Osteoblast (primary cell): ENCODE measurements at regions not wholly inside any gene's neighbourhood (a gene's known extent, or its start where the extent isn't known, plus 50 kb on each side); places are given as distances from the start of the nearest gene placed in this dataset.

Experiments
- DNase-seq: peaks from one replicate; pipeline ENCODE4 v3.0.0; 2011; ENCODE audit warnings: low spot score, mixed read lengths; ENCODE audit not compliant: insufficient read length; ENCODE audit errors: missing footprints
- H2AFZ ChIP-seq: 2 replicates; pipeline ENCODE4 v1.6.0; 2011; ENCODE audit warnings: mild to moderate bottlenecking, low read length
- H3K27ac ChIP-seq: 2 replicates; pipeline ENCODE4 v1.5.1; 2011; ENCODE audit warnings: mild to moderate bottlenecking, low read depth, low read length, moderate library complexity
- H3K27me3 ChIP-seq: 2 replicates; pipeline ENCODE4 v1.6.0; 2012; ENCODE audit warnings: mild to moderate bottlenecking, control low read depth, inconsistent platforms, low read length, moderate library complexity; ENCODE audit not compliant: insufficient read depth
- H3K36me3 ChIP-seq: 2 replicates; pipeline ENCODE4 v1.5.1; 2011; ENCODE audit warnings: mild to moderate bottlenecking, low read length, control low read depth, moderate library complexity; ENCODE audit not compliant: insufficient read depth
- H3K4me1 ChIP-seq: 2 replicates; pipeline ENCODE4 v1.5.1; 2011; ENCODE audit warnings: mild to moderate bottlenecking, low read length, control low read depth, moderate library complexity; ENCODE audit not compliant: insufficient read depth
- H3K4me2 ChIP-seq: 2 replicates; pipeline ENCODE4 v1.6.0; 2011; ENCODE audit warnings: mild to moderate bottlenecking, low read length; ENCODE audit not compliant: insufficient read depth
- H3K4me3 ChIP-seq: fragments of 200-600 bp; sonication (generic); 3 replicates; pipeline ENCODE4 v1.5.1; 2012; ENCODE audit warnings: mild to moderate bottlenecking, low read length, inconsistent platforms; ENCODE audit not compliant: insufficient read depth
- H3K79me2 ChIP-seq: 2 replicates; pipeline ENCODE4 v1.6.0; 2012; ENCODE audit warnings: mild to moderate bottlenecking, low read length, control low read depth, inconsistent platforms; ENCODE audit not compliant: insufficient read depth
- H3K9me3 ChIP-seq: 2 replicates; pipeline ENCODE4 v1.5.1; 2011; ENCODE audit warnings: low read depth, low read length, control low read depth
- H4K20me1 ChIP-seq: 2 replicates; pipeline ENCODE4 v1.6.0; 2012; ENCODE audit warnings: mild to moderate bottlenecking, low read length, control low read depth; ENCODE audit not compliant: insufficient read depth
- CTCF ChIP-seq: IDR thresholded peaks from 2 replicates; pipeline ENCODE4 v1.5.1; 2011; ENCODE audit warnings: mild to moderate bottlenecking, low read depth, low read length, moderate library complexity; ENCODE audit errors: extremely low read depth

GRCh38 chr2:122219504-122219903, 464.1 kb downstream of the TSN start:
- no peaks in the 10 kb centered on the region for H3K4me1 ChIP-seq
- H3K27ac ChIP-seq: no peak overlapping the region
- no peaks in the 10 kb centered on the region for H3K27me3 ChIP-seq
- no peak overlapping the region for H2AFZ ChIP-seq
- no peaks in the 10 kb centered on the region for H3K79me2 ChIP-seq
- no peaks in the 10 kb centered on the region for H3K9me3 ChIP-seq
- DNase-seq: no peak
- no peak overlapping the region for H3K4me3 ChIP-seq
- no peaks in the 10 kb centered on the region for H4K20me1 ChIP-seq
- no peaks in the 10 kb centered on the region for H3K36me3 ChIP-seq
- no peak overlapping the region for H3K4me2 ChIP-seq
- TF ChIP-seq CTCF: no peak

DNA sequence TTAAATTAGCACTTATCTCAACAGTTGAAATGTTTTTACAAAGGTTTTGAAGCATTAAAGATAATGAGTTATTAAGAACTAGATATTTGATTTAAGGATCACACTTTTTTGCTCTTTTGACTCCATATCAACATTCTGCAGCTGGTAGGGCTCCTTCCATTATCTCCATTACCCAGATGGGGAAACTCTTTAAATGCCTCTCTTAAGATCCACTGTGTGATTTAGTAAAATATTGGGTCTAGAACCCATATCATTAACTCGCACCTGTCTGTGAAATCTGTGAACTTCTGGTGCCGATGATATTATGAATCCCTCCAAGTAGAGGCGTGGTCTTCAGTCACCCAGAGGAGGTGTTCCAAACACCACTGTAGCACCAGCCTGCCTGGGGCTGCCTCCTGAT, 466.2 kb downstream of the TSN start:
- no peak for DNase-seq
- no peaks in the 10 kb centered on the region for H4K20me1 ChIP-seq
- no peaks in the 10 kb centered on the region for H3K9me3 ChIP-seq
- no peaks in the 10 kb centered on the region for H3K79me2 ChIP-seq
- no peak for TF ChIP-seq CTCF
- H3K27me3 ChIP-seq: no peaks in the 10 kb centered on the region
- no peaks in the 10 kb centered on the region for H3K36me3 ChIP-seq
- no peak overlapping the region for H3K4me2 ChIP-seq
- H3K4me1 ChIP-seq: no peaks in the 10 kb centered on the region
- H2AFZ ChIP-seq: no peak overlapping the region
- H3K27ac ChIP-seq: no peak overlapping the region
- H3K4me3 ChIP-seq: no peak overlapping the region

GRCh38 chr2:122231296-122231695, 475.8 kb downstream of the TSN start:
- no peaks in the 10 kb centered on the region for H3K27me3 ChIP-seq

DNA sequence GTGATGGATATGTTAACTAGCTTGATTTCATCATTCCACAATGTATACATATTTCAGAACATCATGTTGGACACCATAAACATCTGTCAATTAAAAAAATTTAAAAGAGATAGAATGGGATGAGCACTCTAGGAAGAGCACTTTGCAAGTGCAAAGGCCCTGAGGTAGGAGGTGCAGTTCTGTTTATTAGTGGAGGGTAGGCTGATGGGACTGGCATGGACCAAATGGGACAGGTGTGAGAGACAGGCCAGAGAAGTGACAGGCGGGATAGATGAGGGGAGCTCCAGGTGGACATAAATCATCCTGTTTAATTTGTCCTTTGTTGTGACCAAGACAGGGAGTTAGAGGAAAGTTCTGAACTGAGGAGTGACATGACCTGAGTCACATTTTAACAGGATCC, 477.9 kb downstream of the TSN start:
- no peaks in the 10 kb centered on the region for H4K20me1 ChIP-seq
- no peaks in the 10 kb centered on the region for H3K36me3 ChIP-seq

More at GRCh38 chr2:122231296-122231695, 475.8 kb downstream of the TSN start:
- no peak for DNase-seq
- no peak overlapping the region for H3K4me3 ChIP-seq
- peaks cover 4% of the 10 kb centered on the region for H3K9me3 ChIP-seq
- H3K79me2 ChIP-seq: no peaks in the 10 kb centered on the region
- H4K20me1 ChIP-seq: no peaks in the 10 kb centered on the region
- no peak overlapping the region for H3K4me2 ChIP-seq
- H3K36me3 ChIP-seq: no peaks in the 10 kb centered on the region
- TF ChIP-seq CTCF: no peak
- no peaks in the 10 kb centered on the region for H3K4me1 ChIP-seq
- H2AFZ ChIP-seq: no peak overlapping the region
- no peak overlapping the region for H3K27ac ChIP-seq

More for the DNA sequence above, 477.9 kb downstream of the TSN start:
- no peak for TF ChIP-seq CTCF
- Histone ChIP-seq H3K4me1 (peaks cover 3% of the 10 kb centered on the region), H3K4me3 (no peak overlapping the region), H3K79me2 (no peaks in the 10 kb centered on the region), H3K27ac (no peak overlapping the region), H3K27me3 (no peaks in the 10 kb centered on the region), H3K9me3 (peaks cover 4% of the 10 kb centered on the region), H2AFZ (no peak overlapping the region), H3K4me2 (no peak overlapping the region)
- no peak for DNase-seq
